Body of pancreas (tissue), 4 donors: ENCODE measurements at regions not wholly inside any gene's neighbourhood (a gene's known extent, or its start where the extent isn't known, plus 50 kb on each side); places are given as distances from the start of the nearest gene placed in this dataset.

ENCODE experiments used
- ATAC-seq: fragments of 150-250 bp; one replicate; pipeline ENCODE4 v1.9.1; 2016
- DNase-seq, 4 donors: peaks; one replicate each; pipeline ENCODE4 v3.0.0-alpha.2; 2019
- H3K27ac ChIP-seq, 4 donors: fragments of 200-600 bp; sonication (generic); 1 replicate in 3 of 4; 2 replicates in 1 of 4; pipeline versions ENCODE4 v1.5.1 to v1.6.1; 2016 to 2019; ENCODE audit warnings: mild to moderate bottlenecking in 1 of 4, mixed read lengths in 1 of 4, moderate library complexity in 1 of 4
- H3K27me3 ChIP-seq, 2 donors: fragments of 200-600 bp; sonication (generic); one replicate each; pipeline ENCODE4 v1.6.0; 2016; ENCODE audit warnings: mild to moderate bottlenecking in 1 of 2
- H3K36me3 ChIP-seq, 2 donors: fragments of 200-600 bp; sonication (generic); replicated peaks in 1 of 2; 2 replicates each; pipeline ENCODE4 v1.5.1; 2016; ENCODE audit warnings: low read depth in 2 of 2; ENCODE audit not compliant: insufficient read depth in 1 of 2
- H3K4me1 ChIP-seq: fragments of 200-600 bp; sonication (generic); one replicate; pipeline ENCODE4 v1.6.0; 2016
- H3K4me3 ChIP-seq, 2 donors: fragments of 200-600 bp; sonication (generic); 1 replicate in 1 of 2; 2 replicates in 1 of 2; pipeline ENCODE4 v1.5.1; 2016 to 2019
- H3K9me3 ChIP-seq, 3 donors: fragments of 200-600 bp; sonication (generic); 1 replicate in 2 of 3; 2 replicates in 1 of 3; pipeline ENCODE4 v1.5.1; 2016
- CTCF ChIP-seq, 7 experiments: fragments of 450-650 bp in 4 of 7; fragments of 200-600 bp in 3 of 7; sonication (generic) in 3 of 7; IDR thresholded peaks; one replicate each; pipeline ENCODE4 v1.5.1; 2016 to 2019; ENCODE audit warnings: antibody characterized with exemption in 7 of 7
- POLR2A ChIP-seq, 3 donors: fragments of 450-650 bp; IDR thresholded peaks; one replicate each; pipeline ENCODE4 v1.6.1; 2016; ENCODE audit warnings: antibody characterized with exemption in 3 of 3, mild to moderate bottlenecking in 2 of 3
- WGBS, 2 donors: methylation state at CpG; one replicate each; pipeline ENCODE4 v1.1.5; 2017; 5-methylcytosine and 5-hydroxymethylcytosine counted together
- intact Hi-C: fragments of 100-400 bp; cut with DNase I; formaldehyde crosslinking; loops from one replicate; pipeline ENCODE4 v1.15.1; 2023

- ATAC-seq = no peak
- 36 to 50% methylated on average over 1 of the region's 1 CpG for WGBS, 2 donors
- Histone ChIP-seq H3K4me3 (no peak overlapping the region), H3K36me3 (no peaks in the 10 kb centered on the region), H3K9me3 (no peaks in the 10 kb centered on the region), H3K27me3 (no peaks in the 10 kb centered on the region), H3K4me1 (no peaks in the 10 kb centered on the region), H3K27ac (no peak overlapping the region)
- intact Hi-C loops = no loop called here
- TF ChIP-seq CTCF (IDR thresholded peaks at IDR 0.05) = no peak
- no peak for TF ChIP-seq POLR2A (IDR thresholded peaks at IDR 0.05)
- DNase-seq = no peak
These were observed 371.4 kb upstream of the TLE4 start for GRCh38 chr9:79200336-79200735.

- H3K27me3 ChIP-seq = no peaks in the 10 kb centered on the region
- H3K4me1 ChIP-seq = no peaks in the 10 kb centered on the region
- TF ChIP-seq CTCF (IDR thresholded peaks at IDR 0.05) = no peak
- TF ChIP-seq POLR2A (IDR thresholded peaks at IDR 0.05) = no peak
- 35 to 43% methylated on average over 2 of the region's 2 CpGs for WGBS, 2 donors
- no peaks in the 10 kb centered on the region for H3K9me3 ChIP-seq
- no peak overlapping the region for H3K27ac ChIP-seq
- DNase-seq (no peak), ATAC-seq (no peak)
- intact Hi-C loops = no loop called here
- H3K36me3 ChIP-seq = no peaks in the 10 kb centered on the region
- no peak overlapping the region for H3K4me3 ChIP-seq
These were observed 370.1 kb upstream of the TLE4 start for GRCh38 chr9:79201636-79202035.

GRCh38 chr9:79208791-79209396 lies 362.9 kb upstream of the TLE4 start:
- no peak for TF ChIP-seq CTCF (IDR thresholded peaks at IDR 0.05)
- TF ChIP-seq POLR2A (IDR thresholded peaks at IDR 0.05) = no peak

GRCh38 chr9:79210541-79211243 lies 361.1 kb upstream of the TLE4 start:
- ATAC-seq (no peak), DNase-seq (no peak)
- H3K36me3 ChIP-seq = no peaks in the 10 kb centered on the region
- no peaks in the 10 kb centered on the region for H3K4me1 ChIP-seq
- H3K4me3 ChIP-seq = no peak overlapping the region
- TF ChIP-seq POLR2A (IDR thresholded peaks at IDR 0.05) (no peak), CTCF (IDR thresholded peaks at IDR 0.05) (no peak)
- no peak overlapping the region for H3K27ac ChIP-seq
- H3K27me3 ChIP-seq = no peaks in the 10 kb centered on the region
- intact Hi-C loops = no loop called here
- H3K9me3 ChIP-seq = no peaks in the 10 kb centered on the region
- 77 to 81% methylated on average over 5 of the region's 5 CpGs for WGBS, 2 donors

More at GRCh38 chr9:79208791-79209396, 362.9 kb upstream of the TLE4 start:
- Histone ChIP-seq H3K27me3 (no peaks in the 10 kb centered on the region), H3K4me3 (no peak overlapping the region), H3K36me3 (no peaks in the 10 kb centered on the region), H3K27ac (no peak overlapping the region), H3K9me3 (no peaks in the 10 kb centered on the region), H3K4me1 (no peaks in the 10 kb centered on the region)
- intact Hi-C loops = no loop called here
- no peak for ATAC-seq
- WGBS, 2 donors = 65 to 66% methylated on average over 5 of the region's 5 CpGs
- no peak for DNase-seq
